ENCODE measurements at regions not wholly inside any gene's neighbourhood (a gene's known extent, or its start where the extent isn't known, plus 50 kb on each side); places are given as distances from the start of the nearest gene placed in this dataset.
"Not testable (repeated sequence)": the region's sequence is repeated elsewhere in the genome, so short reads cannot be mapped to it uniquely, and the experiment has no call there.

DNA sequence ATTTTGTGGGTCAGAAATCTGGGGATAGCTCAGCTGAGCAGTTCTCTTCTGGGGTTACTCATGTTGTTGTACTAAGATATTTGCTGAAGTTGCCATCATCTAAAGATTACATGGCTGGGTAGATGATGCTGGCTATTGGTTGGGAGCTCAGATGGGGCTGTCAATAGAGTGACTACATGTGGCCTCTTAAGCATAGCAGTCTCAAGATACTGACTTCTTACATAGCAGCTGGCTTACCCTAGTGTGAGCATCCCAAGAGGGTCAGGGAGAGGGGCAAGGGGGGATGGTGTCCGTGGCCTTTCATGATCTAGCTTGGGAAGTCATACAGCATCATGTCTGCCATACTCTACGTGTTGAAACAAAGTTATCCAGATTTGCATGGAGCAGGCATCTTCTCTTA is 90.1 kb upstream of the HMGA2 start:
- H3K27ac ChIP-seq = no peak overlapping the region
- no peak for TF ChIP-seq ZFX (IDR thresholded peaks at IDR 0.05)
- TF ChIP-seq CTCF (conservative IDR thresholded peaks at IDR 0.05) = no peak

- H3K27ac ChIP-seq = no peak overlapping the region
- no peak for TF ChIP-seq CTCF (conservative IDR thresholded peaks at IDR 0.05)
- no peak for TF ChIP-seq ZFX (IDR thresholded peaks at IDR 0.05)
Observed at GRCh38 chr12:65739606-65740005, 84.7 kb upstream of the HMGA2 start.

DNA sequence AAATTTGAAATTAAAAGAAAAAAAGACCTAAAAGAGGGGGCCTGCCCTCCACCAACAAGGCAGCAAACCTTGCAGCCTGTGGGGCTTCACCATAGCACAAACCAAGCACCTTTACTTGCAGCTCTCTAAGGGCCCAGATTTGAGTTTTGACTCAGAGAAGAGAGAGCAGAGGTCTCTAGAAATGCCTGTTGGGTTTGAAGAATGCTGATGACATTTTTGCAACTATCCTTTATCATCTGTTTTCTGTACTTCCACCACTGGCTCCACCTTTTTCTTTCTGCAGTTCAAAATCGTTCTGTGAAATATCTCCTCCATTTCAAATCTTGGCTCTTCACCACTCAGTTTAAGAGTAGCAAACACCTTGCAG is 83.8 kb upstream of the HMGA2 start:
- TF ChIP-seq CTCF (conservative IDR thresholded peaks at IDR 0.05) = no peak
- no peak for TF ChIP-seq ZFX (IDR thresholded peaks at IDR 0.05)
- no peak overlapping the region for H3K27ac ChIP-seq

- TF ChIP-seq CTCF (conservative IDR thresholded peaks at IDR 0.05) = no peak
- no peak for TF ChIP-seq ZFX (IDR thresholded peaks at IDR 0.05)
- H3K27ac ChIP-seq = no peak overlapping the region
Observed at GRCh38 chr12:65740873-65741600, 83.2 kb upstream of the HMGA2 start.

GRCh38 chr12:65741656-65742017 is 82.6 kb upstream of the HMGA2 start:
- no peak overlapping the region for H3K27ac ChIP-seq
- TF ChIP-seq ZFX (IDR thresholded peaks at IDR 0.05) (no peak), CTCF (conservative IDR thresholded peaks at IDR 0.05) (no peak)

DNA sequence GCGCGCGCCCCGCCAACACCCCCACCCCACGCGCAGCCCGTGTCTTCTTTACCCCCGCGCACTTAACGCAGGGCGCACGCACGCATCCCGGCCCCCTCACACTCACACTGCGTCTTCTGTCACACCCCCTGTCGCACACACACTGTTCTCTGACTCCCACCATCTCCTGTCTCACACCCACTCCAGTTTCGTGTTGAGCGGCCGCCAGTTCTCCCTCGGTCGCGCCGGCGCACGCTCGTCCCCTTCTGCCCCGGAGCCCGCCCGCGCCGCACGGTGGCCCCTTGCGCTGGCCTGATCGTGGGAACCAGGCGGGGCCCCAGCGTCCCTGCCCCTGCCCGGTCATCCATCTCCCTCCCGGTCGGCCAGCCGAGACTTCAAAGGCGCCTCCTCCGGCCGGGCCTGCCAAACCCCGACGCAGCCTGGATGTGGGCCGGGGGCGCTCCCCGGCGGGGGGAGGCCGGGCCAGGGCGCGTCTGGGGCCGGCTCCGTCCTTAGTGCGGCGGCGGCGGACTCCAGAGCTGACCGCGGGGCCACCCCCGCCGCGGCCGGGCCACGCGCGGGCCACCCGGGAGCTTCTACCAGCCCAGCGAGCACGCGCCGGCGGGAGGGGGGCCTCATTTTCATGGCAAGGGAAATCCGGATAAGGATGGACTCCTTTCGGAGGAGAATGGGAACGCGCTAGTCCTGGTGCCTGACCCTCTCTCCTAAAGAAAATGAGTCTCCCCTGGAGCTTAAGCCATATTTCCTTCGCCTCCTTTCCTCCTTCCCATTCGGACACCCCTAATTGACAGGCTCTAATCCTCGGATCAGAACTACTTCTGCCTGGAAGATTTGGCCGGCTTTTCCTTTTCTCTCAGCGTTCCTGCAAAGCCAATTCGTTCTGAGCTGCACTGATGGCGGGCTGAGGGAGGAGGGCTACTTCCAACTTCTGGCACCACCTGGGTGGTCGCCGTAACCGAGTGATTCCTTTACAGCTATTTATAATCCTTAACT is 82.0 kb upstream of the HMGA2 start:
- H3K27ac ChIP-seq = no peak overlapping the region
- TF ChIP-seq CTCF (conservative IDR thresholded peaks at IDR 0.05) (no peak), ZFX (IDR thresholded peaks at IDR 0.05) (no peak)

GRCh38 chr12:65744236-65744840 is 79.9 kb upstream of the HMGA2 start:
- H3K27ac ChIP-seq = not testable (repeated sequence)

Data from C4-2B (cell line).